H9 (cell line): ENCODE measurements at regions not wholly inside any gene's neighbourhood (a gene's known extent, or its start where the extent isn't known, plus 50 kb on each side); places are given as distances from the start of the nearest gene placed in this dataset.

Source experiments
- DNase-seq: peaks from one replicate; pipeline ENCODE4 v3.0.0-alpha.2; 2017
- H2AFZ ChIP-seq: one replicate; pipeline ENCODE4 v1.6.1; 2013; ENCODE audit warnings: mild to moderate bottlenecking, low read length, control low read depth, moderate library complexity
- H2AK5ac ChIP-seq: 2 replicates; pipeline ENCODE4 v1.6.1; 2013; ENCODE audit warnings: low read length, control low read depth, mixed read lengths; ENCODE audit not compliant: insufficient read length
- H2BK120ac ChIP-seq: one replicate; pipeline ENCODE4 v1.6.1; 2013; ENCODE audit warnings: low read depth, mild to moderate bottlenecking, low read length, control low read depth, inconsistent platforms; ENCODE audit not compliant: poor library complexity, severe bottlenecking
- H2BK12ac ChIP-seq: 2 replicates; pipeline ENCODE4 v1.6.1; 2013; ENCODE audit warnings: low read length, control low read depth, mixed read lengths, low read depth; ENCODE audit not compliant: insufficient read length
- H2BK15ac ChIP-seq: 2 replicates; pipeline ENCODE4 v1.6.1; 2013; ENCODE audit warnings: low read depth, low read length, control low read depth
- H2BK20ac ChIP-seq: one replicate; pipeline ENCODE4 v1.6.1; 2013; ENCODE audit warnings: low read depth, mild to moderate bottlenecking, low read length, control low read depth, inconsistent platforms; ENCODE audit not compliant: poor library complexity, severe bottlenecking
- H2BK5ac ChIP-seq: 2 replicates; pipeline ENCODE4 v1.6.1; 2013; ENCODE audit warnings: low read length, control low read depth, mixed read lengths; ENCODE audit not compliant: insufficient read length
- H3K14ac ChIP-seq: 2 replicates; pipeline ENCODE4 v1.6.1; 2013; ENCODE audit warnings: low read length, control low read depth; ENCODE audit not compliant: insufficient read depth
- H3K18ac ChIP-seq: 2 replicates; pipeline ENCODE4 v1.6.1; 2013; ENCODE audit warnings: low read depth, mild to moderate bottlenecking, mixed read lengths, low read length, control low read depth; ENCODE audit not compliant: insufficient read length
- H3K23ac ChIP-seq: 2 replicates; pipeline ENCODE4 v1.6.1; 2013; ENCODE audit warnings: low read length, control low read depth, mixed read lengths, low read depth; ENCODE audit not compliant: insufficient read length
- H3K23me2 ChIP-seq: 2 replicates; pipeline ENCODE4 v1.6.1; 2013; ENCODE audit warnings: low read depth, mild to moderate bottlenecking, mixed read lengths, low read length, control low read depth; ENCODE audit not compliant: insufficient read length, poor library complexity, severe bottlenecking
- H3K27ac ChIP-seq: 2 replicates; pipeline ENCODE4 v1.5.1; 2013; ENCODE audit warnings: low read length, control low read depth, mixed read lengths, low read depth; ENCODE audit not compliant: insufficient read length
- H3K27me3 ChIP-seq: 2 replicates; pipeline ENCODE4 v1.6.1; 2013; ENCODE audit warnings: low read length, control low read depth, inconsistent platforms; ENCODE audit not compliant: insufficient read depth
- H3K4ac ChIP-seq: 2 replicates; pipeline ENCODE4 v1.6.1; 2013; ENCODE audit warnings: low read depth, mild to moderate bottlenecking, control low read depth, inconsistent platforms, low read length, moderate library complexity
- H3K4me1 ChIP-seq: 2 replicates; pipeline ENCODE4 v1.6.1; 2013; ENCODE audit warnings: low read length, control low read depth, inconsistent platforms; ENCODE audit not compliant: insufficient read depth
- H3K4me2 ChIP-seq: 2 replicates; pipeline ENCODE4 v1.6.1; 2013; ENCODE audit warnings: low read length, control low read depth, mixed read lengths; ENCODE audit not compliant: insufficient read length, insufficient read depth
- H3K56ac ChIP-seq: 2 replicates; pipeline ENCODE4 v1.6.1; 2013; ENCODE audit warnings: low read depth, mild to moderate bottlenecking, mixed read lengths, low read length, control low read depth; ENCODE audit not compliant: insufficient read length
- H3K79me1 ChIP-seq: 2 replicates; pipeline ENCODE4 v1.6.1; 2013; ENCODE audit warnings: low read depth, mild to moderate bottlenecking, moderate library complexity, low read length, control low read depth, inconsistent platforms; ENCODE audit not compliant: insufficient read depth, poor library complexity, severe bottlenecking
- H3K79me2 ChIP-seq: 2 replicates; pipeline ENCODE4 v1.6.1; 2013; ENCODE audit warnings: low read length, control low read depth, inconsistent platforms; ENCODE audit not compliant: insufficient read depth
- H3K9ac ChIP-seq: 2 replicates; pipeline ENCODE4 v1.6.1; 2013; ENCODE audit warnings: low read length, control low read depth, mixed read lengths; ENCODE audit not compliant: insufficient read length; ENCODE audit errors: extremely low read depth
- H3K9me3 ChIP-seq: one replicate; pipeline ENCODE4 v1.6.1; 2013; ENCODE audit warnings: low read depth, low read length, inconsistent platforms; ENCODE audit not compliant: control insufficient read depth
- H3T11ph ChIP-seq: one replicate; pipeline ENCODE4 v1.6.1; 2013; ENCODE audit warnings: mild to moderate bottlenecking, low read length, control low read depth, inconsistent platforms
- H4K20me1 ChIP-seq: one replicate; pipeline ENCODE4 v1.6.1; 2013; ENCODE audit not compliant: control insufficient read depth, insufficient read length, insufficient read depth
- H4K5ac ChIP-seq: 2 replicates; pipeline ENCODE4 v1.6.1; 2013; ENCODE audit warnings: low read depth, mild to moderate bottlenecking, mixed read lengths, low read length, control low read depth; ENCODE audit not compliant: insufficient read length
- H4K8ac ChIP-seq: replicated peaks from 2 replicates; pipeline ENCODE4 v1.6.1; 2013; ENCODE audit warnings: low read length, control low read depth, mixed read lengths, low read depth; ENCODE audit not compliant: insufficient read length
- H4K91ac ChIP-seq: 2 replicates; pipeline ENCODE4 v1.6.1; 2013; ENCODE audit warnings: low read depth, mild to moderate bottlenecking, moderate library complexity, mixed read lengths, low read length, control low read depth; ENCODE audit not compliant: insufficient read length
- H3K27ac Mint-ChIP-seq, 3 experiments: 2 replicates in 2 of 3; 3 replicates in 1 of 3; pipeline ENCODE4 v1.8.0; 2020 to 2021; ENCODE audit warnings: mixed read lengths in 3 of 3, mild to moderate bottlenecking in 1 of 3, moderate library complexity in 1 of 3
- H3K27me3 Mint-ChIP-seq: 2 replicates; pipeline ENCODE4 v1.8.0; 2021; ENCODE audit warnings: low read depth, mild to moderate bottlenecking, moderate library complexity, mixed read lengths
- H3K36me3 Mint-ChIP-seq, 3 experiments: 2 replicates in 2 of 3; 3 replicates in 1 of 3; pipeline ENCODE4 v1.8.0; 2020 to 2021; ENCODE audit warnings: low read depth in 3 of 3, mixed read lengths in 3 of 3; ENCODE audit not compliant: insufficient read depth in 1 of 3
- H3K4me1 Mint-ChIP-seq, 2 experiments: 2 replicates each; pipeline ENCODE4 v1.8.0; 2020; ENCODE audit warnings: mixed read lengths in 2 of 2
- H3K4me3 Mint-ChIP-seq, 2 experiments: 2 replicates in 1 of 2; 3 replicates in 1 of 2; pipeline ENCODE4 v1.8.0; 2020 to 2021; ENCODE audit warnings: mild to moderate bottlenecking in 2 of 2, mixed read lengths in 2 of 2, moderate library complexity in 1 of 2
- H3K9me3 Mint-ChIP-seq, 2 experiments: 2 replicates in 1 of 2; 3 replicates in 1 of 2; pipeline ENCODE4 v1.8.0; 2020; ENCODE audit warnings: mild to moderate bottlenecking in 2 of 2, mixed read lengths in 2 of 2, moderate library complexity in 1 of 2
- CTCF ChIP-seq: fragments of 200-600 bp; sonication (generic); conservative IDR thresholded peaks from 3 replicates; pipeline ENCODE4 v1.8.0; 2021; ENCODE audit warnings: antibody characterized with exemption, mild to moderate bottlenecking
- WGBS: extraction: QIAGEN DNeasy Blood & Tissue Kit; methylation state at CpG from one replicate; pipeline ENCODE4 v1.1.7; 2013; ENCODE audit warnings: missing lambda C conversion rate, low lambda C conversion rate, mixed read lengths; ENCODE audit not compliant: insufficient read length; ENCODE audit errors: extremely low coverage; 5-methylcytosine and 5-hydroxymethylcytosine counted together

GRCh38 chr7:53470336-53470970 lies 435.0 kb downstream of the POM121L12 start:
- Histone ChIP-seq H4K8ac (no peak overlapping the region), H2AFZ (no peak overlapping the region), H3T11ph (no peak overlapping the region), H4K5ac (no peak overlapping the region), H3K56ac (no peak overlapping the region), H2BK12ac (no peak overlapping the region), H3K4ac (no peak overlapping the region), H3K4me1 (no peaks in the 10 kb centered on the region), H3K79me2 (no peaks in the 10 kb centered on the region), H3K9ac (no peak overlapping the region), H2BK15ac (no peak overlapping the region), H3K27me3 (no peaks in the 10 kb centered on the region), H3K18ac (no peak overlapping the region), H3K27ac (no peak overlapping the region), H4K20me1 (no peaks in the 10 kb centered on the region), H3K23ac (no peak overlapping the region), H3K23me2 (no peaks in the 10 kb centered on the region), H2BK120ac (no peak overlapping the region), H2AK5ac (no peak overlapping the region), H2BK5ac (no peak overlapping the region), H3K14ac (no peak overlapping the region), H3K9me3 (no peaks in the 10 kb centered on the region), H4K91ac (no peak overlapping the region), H2BK20ac (no peak overlapping the region), H3K4me2 (no peak overlapping the region), H3K79me1 (no peaks in the 10 kb centered on the region)
- WGBS = no CpG with 5 or more reads among the region's 4 CpGs
- no peaks in the 10 kb centered on the region for H3K27me3 Mint-ChIP-seq
- no peak overlapping the region for H3K27ac Mint-ChIP-seq
- no peak overlapping the region for H3K4me3 Mint-ChIP-seq
- TF ChIP-seq CTCF = no peak
- peaks cover 0 to 4% of the 10 kb centered on the region in 2 experiments; a peak in 3 of 4 replicates for H3K4me1 Mint-ChIP-seq
- no peaks in the 10 kb centered on the region for H3K9me3 Mint-ChIP-seq
- no peak for DNase-seq
- no peaks in the 10 kb centered on the region for H3K36me3 Mint-ChIP-seq
